Suprapubic skin (tissue), 4 donors: ENCODE measurements at regions not wholly inside any gene's neighbourhood (a gene's known extent, or its start where the extent isn't known, plus 50 kb on each side); places are given as distances from the start of the nearest gene placed in this dataset.

Source experiments
- CTCF ChIP-seq, 2 donors: fragments of 200-600 bp in 1 of 2; fragments of 450-650 bp in 1 of 2; sonication (generic) in 1 of 2; IDR thresholded peaks; one replicate each; pipeline ENCODE4 v1.5.1; 2016 to 2019; ENCODE audit warnings: antibody characterized with exemption in 2 of 2, mild to moderate bottlenecking in 1 of 2, moderate library complexity in 1 of 2
- POLR2A ChIP-seq, 2 donors: fragments of 450-650 bp; IDR thresholded peaks; one replicate each; pipeline ENCODE4 v1.6.1; 2017; ENCODE audit warnings: antibody characterized with exemption in 2 of 2, mild to moderate bottlenecking in 2 of 2, moderate library complexity in 2 of 2
- POLR2AphosphoS5 ChIP-seq, 3 donors: sonication (generic); formaldehyde crosslinking; IDR thresholded peaks; one replicate each; pipeline ENCODE4 v1.6.1; 2017; ENCODE audit warnings: antibody characterized with exemption in 3 of 3

- TF ChIP-seq POLR2A (IDR thresholded peaks at IDR 0.05) (no peak), CTCF (IDR thresholded peaks at IDR 0.05) (no peak), POLR2AphosphoS5 (IDR thresholded peaks at IDR 0.05) (no peak)
These were observed 145.9 kb upstream of the TLE4 start for GRCh38 chr9:79425840-79426239.
